Hepatocyte (in vitro differentiated cells): ENCODE measurements at regions not wholly inside any gene's neighbourhood (a gene's known extent, or its start where the extent isn't known, plus 50 kb on each side); places are given as distances from the start of the nearest gene placed in this dataset.

Experiments used
- DNase-seq: peaks from one replicate; pipeline ENCODE4 v3.0.0-alpha.2; 2016; ENCODE audit warnings: low spot score
- H2AFZ ChIP-seq: fragments of 200-600 bp; sonication (generic); 2 replicates; pipeline ENCODE4 v1.6.0; 2016; ENCODE audit warnings: antibody characterized with exemption, mild to moderate bottlenecking
- H3K27ac ChIP-seq: fragments of 200-600 bp; sonication (generic); 2 replicates; pipeline ENCODE4 v1.5.1; 2016; ENCODE audit warnings: mild to moderate bottlenecking
- H3K27me3 ChIP-seq: fragments of 200-600 bp; sonication (generic); 2 replicates; pipeline ENCODE4 v1.6.1; 2016
- H3K36me3 ChIP-seq: fragments of 200-600 bp; sonication (generic); replicated peaks from 2 replicates; pipeline ENCODE4 v1.5.1; 2016; ENCODE audit warnings: low read depth; ENCODE audit not compliant: insufficient read depth
- H3K4me1 ChIP-seq: fragments of 200-600 bp; sonication (generic); 2 replicates; pipeline ENCODE4 v1.5.1; 2016; ENCODE audit warnings: mild to moderate bottlenecking, moderate library complexity; ENCODE audit not compliant: insufficient read depth
- H3K4me2 ChIP-seq: fragments of 200-600 bp; sonication (generic); 2 replicates; pipeline ENCODE4 v1.6.0; 2016
- H3K4me3 ChIP-seq: fragments of 200-600 bp; sonication (generic); 2 replicates; pipeline ENCODE4 v1.5.1; 2016; ENCODE audit warnings: mild to moderate bottlenecking
- H3K79me2 ChIP-seq: fragments of 200-600 bp; sonication (generic); 2 replicates; pipeline ENCODE4 v1.6.0; 2017; ENCODE audit warnings: mild to moderate bottlenecking
- H3K9me2 ChIP-seq: fragments of 200-600 bp; sonication (generic); replicated peaks from 2 replicates; pipeline ENCODE4 v1.6.0; 2017; ENCODE audit warnings: mild to moderate bottlenecking; ENCODE audit not compliant: insufficient read depth
- H3K9me3 ChIP-seq: fragments of 200-600 bp; sonication (generic); 2 replicates; pipeline ENCODE4 v1.5.1; 2016; ENCODE audit warnings: low read depth, mild to moderate bottlenecking
- H4K20me1 ChIP-seq: fragments of 200-600 bp; sonication (generic); 2 replicates; pipeline ENCODE4 v1.6.0; 2016; ENCODE audit warnings: mild to moderate bottlenecking; ENCODE audit not compliant: insufficient read depth, poor library complexity, severe bottlenecking
- CTCF ChIP-seq: fragments of 200-600 bp; sonication (generic); IDR thresholded peaks from 2 replicates; pipeline ENCODE4 v1.5.1; 2016; ENCODE audit warnings: antibody characterized with exemption, mild to moderate bottlenecking; ENCODE audit not compliant: poor library complexity
- EZH2 ChIP-seq: fragments of 200-600 bp; sonication (generic); IDR thresholded peaks from 2 replicates; pipeline ENCODE4 v1.6.1; 2016; ENCODE audit warnings: antibody characterized with exemption, mild to moderate bottlenecking, borderline replicate concordance
- EZH2phosphoT487 ChIP-seq: fragments of 200-600 bp; sonication (generic); IDR thresholded peaks from one replicate; pipeline ENCODE4 v1.6.1; 2018; ENCODE audit warnings: antibody characterized with exemption, mild to moderate bottlenecking, low read depth, moderate library complexity; ENCODE audit not compliant: unreplicated experiment, severe bottlenecking
- WGBS: methylation state at CpG from one replicate; pipeline ENCODE4 v1.1.6; 2016; ENCODE audit warnings: low lambda C conversion rate; ENCODE audit errors: missing lambda C conversion rate; 5-methylcytosine and 5-hydroxymethylcytosine counted together

GRCh38 chr12:127438512-127439244 lies 828.3 kb upstream of the TMEM132C start:
- H3K9me2 ChIP-seq, result no peaks in the 10 kb centered on the region
- no peak overlapping the region for H3K27ac ChIP-seq
- TF ChIP-seq EZH2, result no peak
- TF ChIP-seq CTCF, result no peak
- TF ChIP-seq EZH2phosphoT487, result no peak
- no peaks in the 10 kb centered on the region for H3K27me3 ChIP-seq
- H4K20me1 ChIP-seq, result no peaks in the 10 kb centered on the region
- 93% methylated on average over 3 of the region's 3 CpGs for WGBS
- H3K4me3 ChIP-seq, result no peak overlapping the region
- DNase-seq, result no peak
- H3K9me3 ChIP-seq, result no peaks in the 10 kb centered on the region
- H2AFZ ChIP-seq, result no peak overlapping the region
- no peaks in the 10 kb centered on the region for H3K4me1 ChIP-seq
- no peaks in the 10 kb centered on the region for H3K36me3 ChIP-seq
- H3K79me2 ChIP-seq, result no peaks in the 10 kb centered on the region
- no peak overlapping the region for H3K4me2 ChIP-seq

GRCh38 chr12:127445581-127446139 lies 821.3 kb upstream of the TMEM132C start:
- H3K9me2 ChIP-seq, result no peaks in the 10 kb centered on the region
- no peak for DNase-seq
- no peak overlapping the region for H2AFZ ChIP-seq
- no peaks in the 10 kb centered on the region for H3K36me3 ChIP-seq
- 71% methylated on average over 4 of the region's 4 CpGs for WGBS
- no peaks in the 10 kb centered on the region for H3K27me3 ChIP-seq
- no peaks in the 10 kb centered on the region for H3K79me2 ChIP-seq
- H3K4me2 ChIP-seq, result no peak overlapping the region
- H3K9me3 ChIP-seq, result no peaks in the 10 kb centered on the region
- H3K4me3 ChIP-seq, result no peak overlapping the region
- H4K20me1 ChIP-seq, result no peaks in the 10 kb centered on the region
- no peak for TF ChIP-seq CTCF
- TF ChIP-seq EZH2, result no peak
- no peak for TF ChIP-seq EZH2phosphoT487
- H3K27ac ChIP-seq, result no peak overlapping the region
- H3K4me1 ChIP-seq, result no peaks in the 10 kb centered on the region

GRCh38 chr12:127448906-127449305 lies 818.1 kb upstream of the TMEM132C start:
- H3K4me1 ChIP-seq, result no peaks in the 10 kb centered on the region
- H3K36me3 ChIP-seq, result no peaks in the 10 kb centered on the region
- no peaks in the 10 kb centered on the region for H4K20me1 ChIP-seq
- no peak overlapping the region for H3K4me2 ChIP-seq
- WGBS, result 85% methylated on average over 5 of the region's 5 CpGs
- TF ChIP-seq CTCF (no peak), EZH2 (no peak), EZH2phosphoT487 (no peak)
- no peaks in the 10 kb centered on the region for H3K9me3 ChIP-seq
- no peak overlapping the region for H3K27ac ChIP-seq
- H2AFZ ChIP-seq, result no peak overlapping the region
- H3K79me2 ChIP-seq, result no peaks in the 10 kb centered on the region
- no peak overlapping the region for H3K4me3 ChIP-seq
- no peaks in the 10 kb centered on the region for H3K9me2 ChIP-seq
- DNase-seq, result no peak
- peaks cover 4% of the 10 kb centered on the region for H3K27me3 ChIP-seq
